GM18508 (cell line): ENCODE measurements at regions not wholly inside any gene's neighbourhood (a gene's known extent, or its start where the extent isn't known, plus 50 kb on each side); places are given as distances from the start of the nearest gene placed in this dataset.
"Not testable (repeated sequence)": the region's sequence is repeated elsewhere in the genome, so short reads cannot be mapped to it uniquely, and the experiment has no call there.

Source experiments
- ATAC-seq: cut with Tn5 transposase; IDR thresholded peaks from one replicate; pipeline ENCODE4 v1.9.1; 2021; ENCODE audit warnings: moderate number of reproducible peaks; ENCODE audit not compliant: insufficient read depth, unreplicated experiment

- ATAC-seq: no peak
These were observed 343.9 kb downstream of the ARRDC4 start for GRCh38 chr15:98304371-98304770.

- ATAC-seq: no peak
These were observed 340.2 kb upstream of the IGF1R start for GRCh38 chr15:98308117-98308516.

- peak; percentile 62 for ATAC-seq
These were observed 336.7 kb upstream of the IGF1R start for GRCh38 chr15:98311566-98312188.

GRCh38 chr15:98312913-98313312 lies 335.4 kb upstream of the IGF1R start:
- ATAC-seq: no peak

DNA sequence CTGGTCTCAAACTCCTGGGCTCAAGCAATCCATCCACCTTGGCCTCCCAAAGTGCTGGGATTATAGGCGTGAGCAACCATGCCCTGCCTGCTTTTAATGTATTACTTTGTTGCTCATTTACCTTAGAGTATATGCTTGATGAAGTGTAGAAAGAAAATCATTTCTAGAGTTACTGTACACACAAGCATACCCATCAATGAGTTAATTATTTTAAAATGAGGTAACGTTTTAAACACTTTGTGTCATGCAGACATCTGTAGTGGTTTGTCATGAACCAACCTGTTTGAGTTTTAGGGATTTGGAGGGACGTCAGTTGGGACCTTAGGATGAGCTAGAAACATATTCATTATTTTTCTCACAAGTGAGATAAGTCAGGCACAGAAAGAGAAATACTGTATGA lies 332.4 kb upstream of the IGF1R start:
- ATAC-seq: no peak

DNA sequence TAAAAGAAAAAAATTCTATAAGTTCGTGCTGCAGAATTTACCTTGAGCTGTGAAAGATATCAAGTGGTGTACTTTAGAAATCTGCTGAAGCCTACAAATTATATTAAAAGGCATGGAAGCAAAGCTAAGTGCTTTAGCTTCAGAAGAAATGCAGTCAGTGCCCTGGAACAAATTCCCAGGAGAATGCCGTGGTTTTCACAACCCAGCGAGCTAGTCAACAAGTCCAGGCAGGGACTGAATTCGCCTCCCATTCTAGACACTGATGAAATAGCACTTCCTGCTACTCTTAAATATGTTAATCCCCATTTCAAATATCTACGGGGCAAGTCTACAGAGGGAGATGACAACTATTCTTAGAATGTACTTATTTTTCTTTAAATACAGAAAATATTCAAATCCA lies 326.4 kb upstream of the IGF1R start:
- ATAC-seq: no peak

DNA sequence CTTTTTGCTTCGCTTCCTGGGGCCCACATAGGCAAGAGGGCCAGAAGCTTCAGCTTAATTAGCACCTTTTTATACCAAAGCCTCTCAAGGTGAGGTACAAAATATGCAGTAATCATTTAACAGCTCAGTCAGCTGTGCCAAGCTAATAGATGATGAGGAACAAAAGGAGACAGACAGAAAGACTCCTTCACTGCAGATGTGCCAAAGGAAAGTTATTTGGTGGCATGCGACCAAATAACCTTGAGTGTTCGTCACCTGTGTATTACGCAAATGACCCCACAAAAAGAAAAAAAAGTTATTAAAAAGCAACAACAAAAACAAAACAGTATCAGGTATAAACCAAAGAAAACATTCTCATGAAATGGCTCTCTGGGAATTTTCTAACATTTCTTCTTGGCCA lies 325.8 kb upstream of the IGF1R start:
- no peak for ATAC-seq

- no peak for ATAC-seq
These were observed 323.9 kb upstream of the IGF1R start for GRCh38 chr15:98324341-98324970.

DNA sequence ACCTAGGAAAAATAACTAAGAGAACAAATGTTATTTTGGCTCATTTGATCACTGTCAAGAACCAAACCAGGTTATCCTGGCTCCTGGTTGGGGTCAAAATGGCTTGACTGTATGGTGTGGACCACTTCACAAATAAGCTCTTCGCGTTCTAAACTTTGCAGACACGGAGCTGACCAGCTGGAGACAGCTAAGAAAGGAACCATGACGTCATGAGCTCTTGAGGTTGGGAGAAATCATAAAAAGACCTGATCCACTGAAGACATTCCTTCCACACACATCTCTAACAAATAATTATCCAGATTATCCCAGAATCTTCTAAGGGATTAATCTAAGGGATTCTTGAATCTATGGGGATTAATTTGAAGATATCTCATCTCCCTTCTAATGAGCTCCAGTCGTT lies 321.5 kb upstream of the IGF1R start:
- no peak for ATAC-seq

- no peak for ATAC-seq
These were observed 318.1 kb upstream of the IGF1R start for GRCh38 chr15:98330258-98330657.

GRCh38 chr15:98330692-98331435 lies 317.5 kb upstream of the IGF1R start:
- ATAC-seq: no peak

DNA sequence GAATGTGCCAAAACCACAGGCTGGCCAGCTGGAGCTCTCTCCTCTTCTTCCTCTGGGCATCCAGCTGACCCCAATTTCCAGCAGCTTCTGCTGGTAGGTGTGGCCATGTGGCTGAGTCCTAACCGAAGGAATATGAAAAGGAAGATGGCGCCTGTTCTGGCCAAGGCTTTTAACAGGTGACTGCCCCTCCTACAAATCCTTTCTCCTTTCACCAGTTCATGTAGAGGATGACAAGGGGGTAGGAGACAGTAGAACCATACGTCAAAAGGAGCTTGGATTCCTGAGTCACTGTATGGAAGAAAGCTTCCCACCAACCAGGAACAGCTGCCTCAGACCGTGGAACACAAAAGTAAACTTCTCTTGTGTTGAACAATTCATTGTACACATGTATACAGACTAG lies 316.7 kb upstream of the IGF1R start:
- ATAC-seq: no peak

DNA sequence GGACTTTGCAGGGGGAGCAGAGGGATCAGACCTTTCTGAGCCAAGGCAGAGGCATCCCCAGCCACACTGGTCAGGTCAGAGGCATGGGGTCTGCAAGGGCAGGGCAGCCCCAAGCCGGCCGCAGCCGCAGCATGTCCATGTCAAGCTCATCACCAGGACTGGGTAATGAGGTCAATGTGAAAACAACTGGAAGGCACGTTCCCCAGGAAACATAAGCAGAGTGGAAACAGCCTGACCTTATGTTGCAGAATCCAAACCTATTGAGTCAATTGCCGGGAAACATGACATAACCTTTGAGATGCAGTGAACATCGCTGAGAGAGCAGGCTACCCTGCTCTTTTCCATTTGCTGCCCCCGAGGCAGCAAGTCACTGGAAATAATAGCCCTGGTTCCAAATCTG lies 315.1 kb upstream of the IGF1R start:
- no peak for ATAC-seq

GRCh38 chr15:98342911-98343310 lies 305.4 kb upstream of the IGF1R start:
- ATAC-seq: no peak

GRCh38 chr15:98344591-98344990 lies 303.7 kb upstream of the IGF1R start:
- ATAC-seq: no peak

GRCh38 chr15:98347001-98347400 lies 301.3 kb upstream of the IGF1R start:
- no peak for ATAC-seq

- no peak for ATAC-seq
These were observed 300.5 kb upstream of the IGF1R start for GRCh38 chr15:98347866-98348265.

DNA sequence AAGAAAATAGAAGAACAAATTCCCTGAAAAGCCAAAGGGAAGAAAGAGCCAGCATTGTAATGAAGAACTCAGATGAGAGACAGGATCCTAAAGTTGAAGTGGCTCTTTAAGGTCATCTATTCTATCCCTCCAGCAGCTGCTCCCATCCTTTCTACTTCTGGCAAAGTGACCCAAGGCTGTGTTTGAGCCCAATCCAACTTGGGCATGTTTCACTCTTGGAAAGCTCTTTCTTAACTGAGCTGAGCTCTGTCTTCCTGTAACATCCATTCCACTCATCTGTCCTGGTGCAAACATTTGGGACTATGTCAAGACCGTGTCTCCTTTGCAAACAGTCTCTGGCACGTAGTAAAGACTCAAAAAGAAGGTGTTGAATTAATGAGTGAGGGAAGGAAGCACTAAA lies 298.1 kb upstream of the IGF1R start:
- ATAC-seq: no peak

DNA sequence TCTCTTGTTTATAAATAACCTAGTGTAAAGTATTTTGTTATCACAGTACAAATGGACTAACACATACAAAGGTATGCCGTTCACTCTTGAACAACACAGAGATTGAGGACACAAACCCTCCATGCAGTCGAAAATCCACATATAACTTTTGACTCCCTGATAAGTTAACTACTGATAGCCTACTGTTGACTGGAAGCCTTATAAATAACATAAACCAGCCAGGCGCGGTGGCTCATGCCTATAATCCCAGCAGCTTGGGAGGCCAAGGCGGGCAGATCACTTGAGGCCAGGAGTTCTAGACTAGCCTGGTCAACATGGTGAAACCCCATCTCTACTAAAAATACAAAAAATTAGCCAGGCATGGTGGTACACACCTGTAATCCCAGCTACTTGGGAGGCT lies 290.1 kb upstream of the IGF1R start:
- ATAC-seq: not testable (repeated sequence)

- no peak for ATAC-seq
These were observed 289.4 kb upstream of the IGF1R start for GRCh38 chr15:98358971-98359370.

GRCh38 chr15:98363416-98363815 lies 284.9 kb upstream of the IGF1R start:
- no peak for ATAC-seq

- ATAC-seq: no peak
These were observed 284.4 kb upstream of the IGF1R start for GRCh38 chr15:98363955-98364354.
